ENCODE measurements at regions not wholly inside any gene's neighbourhood (a gene's known extent, or its start where the extent isn't known, plus 50 kb on each side); places are given as distances from the start of the nearest gene placed in this dataset.

DNA sequence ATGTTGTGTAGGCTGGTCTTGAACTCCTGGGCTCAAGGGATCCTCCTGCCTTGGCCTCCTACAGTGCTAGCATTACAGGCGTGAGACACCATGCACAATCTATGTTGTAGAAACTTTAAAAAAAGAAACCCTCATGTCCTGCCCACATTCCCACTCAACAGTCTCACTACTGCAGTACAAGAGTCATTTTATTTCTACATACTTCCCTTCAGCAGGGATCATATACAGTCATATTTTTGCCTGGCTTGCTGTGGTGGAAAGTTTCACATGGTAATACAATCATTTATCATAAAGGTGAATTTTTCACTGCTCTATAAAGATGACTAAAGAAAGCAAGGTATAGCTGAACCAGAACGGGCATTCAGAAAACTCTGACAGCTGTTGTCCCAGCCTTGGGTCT lies 53.8 kb upstream of the PIK3CB start:
- TF ChIP-seq, protein P1, sequence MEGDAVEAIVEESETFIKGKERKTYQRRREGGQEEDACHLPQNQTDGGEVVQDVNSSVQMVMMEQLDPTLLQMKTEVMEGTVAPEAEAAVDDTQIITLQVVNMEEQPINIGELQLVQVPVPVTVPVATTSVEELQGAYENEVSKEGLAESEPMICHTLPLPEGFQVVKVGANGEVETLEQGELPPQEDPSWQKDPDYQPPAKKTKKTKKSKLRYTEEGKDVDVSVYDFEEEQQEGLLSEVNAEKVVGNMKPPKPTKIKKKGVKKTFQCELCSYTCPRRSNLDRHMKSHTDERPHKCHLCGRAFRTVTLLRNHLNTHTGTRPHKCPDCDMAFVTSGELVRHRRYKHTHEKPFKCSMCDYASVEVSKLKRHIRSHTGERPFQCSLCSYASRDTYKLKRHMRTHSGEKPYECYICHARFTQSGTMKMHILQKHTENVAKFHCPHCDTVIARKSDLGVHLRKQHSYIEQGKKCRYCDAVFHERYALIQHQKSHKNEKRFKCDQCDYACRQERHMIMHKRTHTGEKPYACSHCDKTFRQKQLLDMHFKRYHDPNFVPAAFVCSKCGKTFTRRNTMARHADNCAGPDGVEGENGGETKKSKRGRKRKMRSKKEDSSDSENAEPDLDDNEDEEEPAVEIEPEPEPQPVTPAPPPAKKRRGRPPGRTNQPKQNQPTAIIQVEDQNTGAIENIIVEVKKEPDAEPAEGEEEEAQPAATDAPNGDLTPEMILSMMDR (IDR thresholded peaks at IDR 0.05; ENCODE audit: extremely low read depth in 1 of 2, insufficient read depth in 1 of 2, low read depth in 1 of 2, low read length in 2 of 2): no peak
- TF ChIP-seq POLR2AphosphoS5 (IDR thresholded peaks at IDR 0.05; ENCODE audit: insufficient read depth, low read depth, low read length): no peak
- TF ChIP-seq EZH2 (IDR thresholded peaks at IDR 0.05; ENCODE audit: borderline replicate concordance, low read depth, low read length, severe bottlenecking): no peak
- TF ChIP-seq POLR2A (IDR thresholded peaks at IDR 0.05; ENCODE audit: low read depth, low read length): no peak
- TF ChIP-seq, protein P2, sequence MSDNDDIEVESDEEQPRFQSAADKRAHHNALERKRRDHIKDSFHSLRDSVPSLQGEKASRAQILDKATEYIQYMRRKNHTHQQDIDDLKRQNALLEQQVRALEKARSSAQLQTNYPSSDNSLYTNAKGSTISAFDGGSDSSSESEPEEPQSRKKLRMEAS (IDR thresholded peaks at IDR 0.05; ENCODE audit: insufficient read depth, insufficient read length): no peak

Data from endothelial cell of umbilical vein (primary cell).